ENCODE measurements at regions not wholly inside any gene's neighbourhood (a gene's known extent, or its start where the extent isn't known, plus 50 kb on each side); places are given as distances from the start of the nearest gene placed in this dataset.

GRCh38 chr3:94985778-94986177, 922.9 kb downstream of the NSUN3 start:
- DNase-seq (ENCODE audit: low read depth, low spot score): no peak

- no peak for DNase-seq (ENCODE audit: low read depth, low spot score)
These were observed 928.3 kb downstream of the NSUN3 start for GRCh38 chr3:94990952-94991705.

- no peak for DNase-seq (ENCODE audit: low read depth, low spot score)
These were observed 933.9 kb downstream of the NSUN3 start for GRCh38 chr3:94996743-94997142.

- DNase-seq (ENCODE audit: low read depth, low spot score): no peak
These were observed 939.7 kb downstream of the NSUN3 start for GRCh38 chr3:95002438-95003046.

GRCh38 chr3:95028688-95029087, 965.8 kb downstream of the NSUN3 start:
- DNase-seq (ENCODE audit: low read depth, low spot score): no peak

GRCh38 chr3:95029644-95030043, 966.8 kb downstream of the NSUN3 start:
- DNase-seq (ENCODE audit: low read depth, low spot score): no peak

GRCh38 chr3:95036526-95037021, 973.7 kb downstream of the NSUN3 start:
- no peak for DNase-seq (ENCODE audit: low read depth, low spot score)

- DNase-seq (ENCODE audit: low read depth, low spot score): no peak
These were observed 974.2 kb downstream of the NSUN3 start for GRCh38 chr3:95037097-95037496.

GRCh38 chr3:95037927-95038326, 975.1 kb downstream of the NSUN3 start:
- DNase-seq (ENCODE audit: low read depth, low spot score): no peak

- no peak for DNase-seq (ENCODE audit: low read depth, low spot score)
These were observed 981.2 kb downstream of the NSUN3 start for GRCh38 chr3:95044101-95044500.

- DNase-seq (ENCODE audit: low read depth, low spot score): no peak
These were observed 985.7 kb downstream of the NSUN3 start for GRCh38 chr3:95048564-95048963.

- no peak for DNase-seq (ENCODE audit: low read depth, low spot score)
These were observed 987.0 kb downstream of the NSUN3 start for GRCh38 chr3:95049841-95050240.

- DNase-seq (ENCODE audit: low read depth, low spot score): no peak
These were observed 992.4 kb downstream of the NSUN3 start for GRCh38 chr3:95055288-95055687.

GRCh38 chr3:95082191-95082590, 1019.3 kb downstream of the NSUN3 start:
- DNase-seq (ENCODE audit: low read depth, low spot score): no peak

GRCh38 chr3:95084738-95085137, 1021.9 kb downstream of the NSUN3 start:
- DNase-seq (ENCODE audit: low read depth, low spot score): no peak

- no peak for DNase-seq (ENCODE audit: low read depth, low spot score)
These were observed 1025.6 kb downstream of the NSUN3 start for GRCh38 chr3:95088464-95088863.

GRCh38 chr3:95097493-95097892, 1034.6 kb downstream of the NSUN3 start:
- DNase-seq (ENCODE audit: low read depth, low spot score): no peak

- DNase-seq (ENCODE audit: low read depth, low spot score): no peak
These were observed 1058.1 kb downstream of the NSUN3 start for GRCh38 chr3:95120921-95121320.

GRCh38 chr3:95123104-95123503, 1060.2 kb downstream of the NSUN3 start:
- DNase-seq (ENCODE audit: low read depth, low spot score): no peak

- DNase-seq (ENCODE audit: low read depth, low spot score): no peak
These were observed 1072.0 kb downstream of the NSUN3 start for GRCh38 chr3:95134693-95135413.

- no peak for DNase-seq (ENCODE audit: low read depth, low spot score)
These were observed 1085.2 kb downstream of the NSUN3 start for GRCh38 chr3:95148107-95148506.

GRCh38 chr3:95151590-95151989, 1088.7 kb downstream of the NSUN3 start:
- DNase-seq (ENCODE audit: low read depth, low spot score): no peak

- DNase-seq (ENCODE audit: low read depth, low spot score): no peak
These were observed 1091.9 kb downstream of the NSUN3 start for GRCh38 chr3:95154766-95155165.
